MCF 10A (cell line): ENCODE measurements at regions not wholly inside any gene's neighbourhood (a gene's known extent, or its start where the extent isn't known, plus 50 kb on each side); places are given as distances from the start of the nearest gene placed in this dataset.

Source experiments
- BruUV-seq: library from RNA; stranded (reverse); fragments of 400-500 nt; replicated peaks from 2 replicates; lab custom pipeline; 2021; lab: Mats Ljungman, UMichigan
- CTCF ChIA-PET: fragments of 300-600 bp; sonication (Branson Sonifier 250); formaldehyde crosslinking; extraction: SDS; loops from one replicate; lab custom pipeline; 2021; ENCODE audit warnings: antibody characterized with exemption, inconsistent platforms; lab: Yijun Ruan, JAX
- POLR2A ChIA-PET: fragments of 300-600, 350-650 bp; sonication (Branson Sonifier 250); formaldehyde crosslinking; extraction: SDS; loops from one replicate; lab custom pipeline; 2020; ENCODE audit warnings: antibody characterized with exemption, inconsistent platforms; lab: Yijun Ruan, JAX
- DNase-seq: peaks from one replicate; pipeline ENCODE4 v3.0.0-alpha.2; 2018; ENCODE audit not compliant: unreplicated experiment
- H3K27ac Mint-ChIP-seq: one replicate; pipeline ENCODE4 v1.8.0; 2022; ENCODE audit warnings: mild to moderate bottlenecking, low read depth, mixed read lengths; ENCODE audit not compliant: unreplicated experiment
- H3K27me3 Mint-ChIP-seq: one replicate; pipeline ENCODE4 v1.8.0; 2022; ENCODE audit warnings: mixed read lengths; ENCODE audit not compliant: insufficient read depth, unreplicated experiment
- H3K36me3 Mint-ChIP-seq: one replicate; pipeline ENCODE4 v1.8.0; 2022; ENCODE audit warnings: mild to moderate bottlenecking, moderate library complexity, mixed read lengths; ENCODE audit not compliant: insufficient read depth, unreplicated experiment
- H3K4me1 Mint-ChIP-seq: one replicate; pipeline ENCODE4 v1.8.0; 2022; ENCODE audit warnings: mixed read lengths; ENCODE audit not compliant: insufficient read depth, unreplicated experiment
- H3K4me3 Mint-ChIP-seq: one replicate; pipeline ENCODE4 v1.8.0; 2022; ENCODE audit warnings: mild to moderate bottlenecking, moderate library complexity, mixed read lengths; ENCODE audit not compliant: unreplicated experiment
- H3K9me3 Mint-ChIP-seq: one replicate; pipeline ENCODE4 v1.8.0; 2022; ENCODE audit warnings: mixed read lengths; ENCODE audit not compliant: unreplicated experiment
- CTCF ChIP-seq: fragments of 200-600 bp; IDR thresholded peaks from one replicate; pipeline ENCODE4 v1.8.0; 2022; ENCODE audit warnings: antibody characterized with exemption, mild to moderate bottlenecking; ENCODE audit not compliant: unreplicated experiment
- intact Hi-C: fragments of 100-400 bp; cut with micrococcal nuclease; formaldehyde crosslinking; loops from 2 replicates; pipeline ENCODE4 v1.14.1; 2022

- intact Hi-C loops, result no loop called here
- Mint-ChIP-seq H3K4me3 (no peak overlapping the region), H3K9me3 (peaks cover 8% of the 10 kb centered on the region), H3K27ac (no peak overlapping the region), H3K36me3 (no peaks in the 10 kb centered on the region), H3K27me3 (no peaks in the 10 kb centered on the region), H3K4me1 (no peaks in the 10 kb centered on the region)
- TF ChIP-seq CTCF, result no peak
- no peak for DNase-seq
- ChIA-PET POLR2A (no interaction called here), CTCF (no interaction called here)
- no TSS peak for BruUV-seq
Measured at GRCh38 chr3:82261637-82262036, 500.2 kb upstream of the GBE1 start.

DNA sequence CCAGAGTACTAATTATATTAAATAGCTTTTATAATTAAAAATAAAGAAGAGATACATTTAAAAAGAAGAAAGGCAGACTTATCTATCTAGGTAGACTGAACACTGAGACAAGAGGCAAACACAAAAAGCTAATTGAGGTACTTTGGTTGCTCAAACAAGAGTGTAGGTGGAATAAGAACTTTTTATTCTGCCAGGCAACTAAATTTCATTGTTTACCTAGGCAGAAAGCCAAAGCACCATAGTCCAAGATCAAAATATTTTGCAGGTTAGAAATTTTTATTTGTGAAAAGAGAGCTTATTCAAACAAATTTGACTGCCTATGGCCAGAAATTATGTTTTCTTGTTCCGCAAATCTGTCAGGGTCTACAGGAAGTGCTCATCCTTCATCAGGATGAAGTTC, 499.6 kb upstream of the GBE1 start:
- no peaks in the 10 kb centered on the region for H3K4me1 Mint-ChIP-seq
- no peak overlapping the region for H3K4me3 Mint-ChIP-seq
- CTCF ChIA-PET, result interaction anchor here (0.5 to 0.6 kb wide), 2 partner anchors 250 to 1053 kb away, joined by 3 to 5 read pairs; no protein-coding TSS in a partner anchor
- intact Hi-C loops, result no loop called here
- POLR2A ChIA-PET, result no interaction called here
- BruUV-seq, result no TSS peak
- no peaks in the 10 kb centered on the region for H3K36me3 Mint-ChIP-seq
- H3K27me3 Mint-ChIP-seq, result no peaks in the 10 kb centered on the region
- peaks cover 8% of the 10 kb centered on the region for H3K9me3 Mint-ChIP-seq
- TF ChIP-seq CTCF, result no peak
- H3K27ac Mint-ChIP-seq, result no peak overlapping the region
- no peak for DNase-seq

- ChIA-PET POLR2A (no interaction called here), CTCF (no interaction called here)
- Mint-ChIP-seq H3K36me3 (no peaks in the 10 kb centered on the region), H3K27me3 (no peaks in the 10 kb centered on the region), H3K4me1 (no peaks in the 10 kb centered on the region), H3K4me3 (no peak overlapping the region), H3K27ac (no peak overlapping the region), H3K9me3 (peaks cover 8% of the 10 kb centered on the region)
- intact Hi-C loops, result no loop called here
- no peak for TF ChIP-seq CTCF
- peak; percentile 43 for DNase-seq
- BruUV-seq, result no TSS peak
Measured at GRCh38 chr3:82259994-82260393, 498.5 kb upstream of the GBE1 start.

GRCh38 chr3:82240322-82240721, 478.9 kb upstream of the GBE1 start:
- intact Hi-C loops, result no loop called here
- H3K36me3 Mint-ChIP-seq, result no peaks in the 10 kb centered on the region
- POLR2A ChIA-PET, result no interaction called here
- CTCF ChIA-PET, result no interaction called here
- no peak overlapping the region for H3K27ac Mint-ChIP-seq
- TF ChIP-seq CTCF, result no peak
- no peak overlapping the region for H3K4me3 Mint-ChIP-seq
- no peaks in the 10 kb centered on the region for H3K27me3 Mint-ChIP-seq
- H3K4me1 Mint-ChIP-seq, result no peaks in the 10 kb centered on the region
- no peaks in the 10 kb centered on the region for H3K9me3 Mint-ChIP-seq
- no peak for DNase-seq
- no TSS peak for BruUV-seq
